ENCODE measurements at regions not wholly inside any gene's neighbourhood (a gene's known extent, or its start where the extent isn't known, plus 50 kb on each side); places are given as distances from the start of the nearest gene placed in this dataset.

- TF ChIP-seq EZH2phosphoT487 (IDR thresholded peaks at IDR 0.05; ENCODE audit: low read length): no peak
- TF ChIP-seq CTCF (IDR thresholded peaks at IDR 0.05; ENCODE audit: low read length): no peak
These were observed 141.2 kb downstream of the ACER2 start for GRCh38 chr9:19550009-19550408.

Data from MM.1S (cell line).